ENCODE measurements at regions not wholly inside any gene's neighbourhood (a gene's known extent, or its start where the extent isn't known, plus 50 kb on each side); places are given as distances from the start of the nearest gene placed in this dataset.

DNA sequence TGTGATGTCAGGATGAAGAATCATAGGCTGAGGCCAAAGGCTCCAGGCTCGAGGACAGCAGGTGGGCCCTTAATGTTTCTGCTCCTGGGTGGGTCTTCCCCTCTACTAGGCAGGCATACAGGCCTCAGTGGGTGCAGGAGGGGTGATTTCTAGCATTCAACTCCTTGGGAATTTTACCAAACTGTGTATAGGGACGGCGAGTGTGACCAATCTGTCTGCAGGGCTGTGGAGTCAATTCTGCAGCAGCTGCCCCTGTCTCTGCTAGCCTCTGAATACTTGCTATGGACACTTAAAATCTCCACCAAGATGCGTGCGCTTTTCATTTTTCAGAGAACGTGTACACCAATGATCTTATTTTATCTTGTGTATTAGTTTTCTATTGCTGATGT lies 115.5 kb downstream of the WDR11 start:
- Histone ChIP-seq H3K9me3 (ENCODE audit: control insufficient read depth, low read depth, low read length) (no peaks in the 10 kb centered on the region), H2AFZ (ENCODE audit: control insufficient read depth, low read length) (no peak overlapping the region), H4K20me1 (ENCODE audit: control insufficient read depth, extremely low read depth, insufficient read depth, low read length) (no peaks in the 10 kb centered on the region), H3K4me2 (ENCODE audit: control insufficient read depth, extremely low read depth, insufficient read depth, low read depth, low read length) (peak overlapping the region; percentile 57), H3K27me3 (ENCODE audit: control insufficient read depth, extremely low read depth, insufficient read depth, low read length) (peaks cover 5% of the 10 kb centered on the region), H3K4me3 (ENCODE audit: control insufficient read depth in 2 of 3, extremely low read depth in 1 of 3, insufficient read depth in 2 of 3, low read depth in 1 of 3, low read length in 3 of 3) (no peak overlapping the region), H3K36me3 (ENCODE audit: control insufficient read depth in 2 of 2, extremely low read depth in 1 of 2, insufficient read depth in 2 of 2, low read length in 2 of 2) (no peaks in the 10 kb centered on the region), H3K9ac (ENCODE audit: control insufficient read depth, extremely low read depth, insufficient read depth, low read length) (no peak overlapping the region), H3K4me1 (ENCODE audit: control insufficient read depth, extremely low read depth, insufficient read depth, low read length) (peaks cover 31% of the 10 kb centered on the region), H3K27ac (ENCODE audit: control insufficient read depth, insufficient read depth, low read length) (no peak overlapping the region), H3K79me2 (ENCODE audit: control insufficient read depth, insufficient read depth, low read length) (no peaks in the 10 kb centered on the region), H3K9me1 (ENCODE audit: control insufficient read depth, extremely low read depth, insufficient read depth, low read length) (no peaks in the 10 kb centered on the region)
- TF ChIP-seq EZH2 (IDR thresholded peaks at IDR 0.05; ENCODE audit: low read length): no peak
- TF ChIP-seq, protein P1, sequence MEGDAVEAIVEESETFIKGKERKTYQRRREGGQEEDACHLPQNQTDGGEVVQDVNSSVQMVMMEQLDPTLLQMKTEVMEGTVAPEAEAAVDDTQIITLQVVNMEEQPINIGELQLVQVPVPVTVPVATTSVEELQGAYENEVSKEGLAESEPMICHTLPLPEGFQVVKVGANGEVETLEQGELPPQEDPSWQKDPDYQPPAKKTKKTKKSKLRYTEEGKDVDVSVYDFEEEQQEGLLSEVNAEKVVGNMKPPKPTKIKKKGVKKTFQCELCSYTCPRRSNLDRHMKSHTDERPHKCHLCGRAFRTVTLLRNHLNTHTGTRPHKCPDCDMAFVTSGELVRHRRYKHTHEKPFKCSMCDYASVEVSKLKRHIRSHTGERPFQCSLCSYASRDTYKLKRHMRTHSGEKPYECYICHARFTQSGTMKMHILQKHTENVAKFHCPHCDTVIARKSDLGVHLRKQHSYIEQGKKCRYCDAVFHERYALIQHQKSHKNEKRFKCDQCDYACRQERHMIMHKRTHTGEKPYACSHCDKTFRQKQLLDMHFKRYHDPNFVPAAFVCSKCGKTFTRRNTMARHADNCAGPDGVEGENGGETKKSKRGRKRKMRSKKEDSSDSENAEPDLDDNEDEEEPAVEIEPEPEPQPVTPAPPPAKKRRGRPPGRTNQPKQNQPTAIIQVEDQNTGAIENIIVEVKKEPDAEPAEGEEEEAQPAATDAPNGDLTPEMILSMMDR (optimal IDR thresholded peaks at IDR 0.05 in 1 of 3, IDR thresholded peaks at IDR 0.05 in 1 of 3, conservative IDR thresholded peaks at IDR 0.05 in 1 of 3; ENCODE audit: extremely low read depth in 1 of 3, insufficient read depth in 2 of 3, low read length in 3 of 3): no peak
- dilution Hi-C loops (cut with MboI; ENCODE audit: extremely low pct_ligation_motif_present, low sequenced_read_pairs): no loop called here
- FAIRE-seq: no peak
- no peak for DNase-seq (ENCODE audit: low read depth, low spot score)

DNA sequence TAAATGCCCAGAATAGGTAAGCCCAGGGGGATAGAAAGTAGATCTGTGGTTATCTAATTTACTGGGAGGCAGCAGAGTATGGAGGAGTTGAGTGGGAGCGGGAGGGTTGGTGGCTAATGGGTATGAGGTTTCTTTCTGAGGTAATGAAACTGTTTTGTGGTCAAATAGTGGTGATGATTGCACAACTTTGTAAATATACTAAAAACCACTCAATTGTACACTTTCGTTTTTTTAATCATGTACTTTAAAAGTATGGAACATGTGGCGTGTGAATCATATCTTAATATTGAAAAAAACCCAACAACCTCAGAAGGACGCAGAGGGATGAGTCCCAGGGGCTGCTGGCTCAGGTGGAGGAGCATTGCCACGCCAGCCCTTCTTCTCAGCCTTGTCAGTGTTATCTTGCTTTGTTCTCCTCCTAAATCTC lies 118.1 kb downstream of the WDR11 start:
- no peak overlapping the region for H2AFZ ChIP-seq (ENCODE audit: control insufficient read depth, low read length)
- H3K4me3 ChIP-seq (ENCODE audit: control insufficient read depth in 2 of 3, extremely low read depth in 1 of 3, insufficient read depth in 2 of 3, low read depth in 1 of 3, low read length in 3 of 3): no peak overlapping the region
- peaks cover 7% of the 10 kb centered on the region for H3K9me3 ChIP-seq (ENCODE audit: control insufficient read depth, low read depth, low read length)
- no peaks in the 10 kb centered on the region for H3K9me1 ChIP-seq (ENCODE audit: control insufficient read depth, extremely low read depth, insufficient read depth, low read length)
- TF ChIP-seq, protein P1 (optimal IDR thresholded peaks at IDR 0.05 in 1 of 3, IDR thresholded peaks at IDR 0.05 in 1 of 3, conservative IDR thresholded peaks at IDR 0.05 in 1 of 3; ENCODE audit: extremely low read depth in 1 of 3, insufficient read depth in 2 of 3, low read length in 3 of 3): no peak
- TF ChIP-seq EZH2 (IDR thresholded peaks at IDR 0.05; ENCODE audit: low read length): no peak
- peaks cover 21% of the 10 kb centered on the region for H3K27me3 ChIP-seq (ENCODE audit: control insufficient read depth, extremely low read depth, insufficient read depth, low read length)
- FAIRE-seq (no peak), DNase-seq (ENCODE audit: low read depth, low spot score) (no peak)
- dilution Hi-C loops (cut with MboI; ENCODE audit: extremely low pct_ligation_motif_present, low sequenced_read_pairs): no loop called here
- H3K4me1 ChIP-seq (ENCODE audit: control insufficient read depth, extremely low read depth, insufficient read depth, low read length): peaks cover 17% of the 10 kb centered on the region
- H3K27ac ChIP-seq (ENCODE audit: control insufficient read depth, insufficient read depth, low read length): no peak overlapping the region
- H4K20me1 ChIP-seq (ENCODE audit: control insufficient read depth, extremely low read depth, insufficient read depth, low read length): no peaks in the 10 kb centered on the region
- H3K79me2 ChIP-seq (ENCODE audit: control insufficient read depth, insufficient read depth, low read length): no peaks in the 10 kb centered on the region
- no peaks in the 10 kb centered on the region for H3K36me3 ChIP-seq (ENCODE audit: control insufficient read depth in 2 of 2, extremely low read depth in 1 of 2, insufficient read depth in 2 of 2, low read length in 2 of 2)
- no peak overlapping the region for H3K4me2 ChIP-seq (ENCODE audit: control insufficient read depth, extremely low read depth, insufficient read depth, low read depth, low read length)
- no peak overlapping the region for H3K9ac ChIP-seq (ENCODE audit: control insufficient read depth, extremely low read depth, insufficient read depth, low read length)
